ENCODE measurements at regions not wholly inside any gene's neighbourhood (a gene's known extent, or its start where the extent isn't known, plus 50 kb on each side); places are given as distances from the start of the nearest gene placed in this dataset.

- TF ChIP-seq TEAD1 (CRISPR knock-in tag; IDR thresholded peaks at IDR 0.05) (no peak), CTCF (IDR thresholded peaks at IDR 0.05) (no peak), FOXJ3 (CRISPR knock-in tag; IDR thresholded peaks at IDR 0.05; ENCODE audit: borderline replicate concordance) (no peak), NR2C2 (CRISPR knock-in tag; IDR thresholded peaks at IDR 0.05) (no peak), CBFB (CRISPR knock-in tag; IDR thresholded peaks at IDR 0.05; ENCODE audit: low read depth) (no peak), ATF1 (CRISPR knock-in tag; IDR thresholded peaks at IDR 0.05) (no peak), E2F4 (CRISPR knock-in tag; IDR thresholded peaks at IDR 0.05; ENCODE audit: borderline replicate concordance, low read depth) (no peak), ZNF121 (CRISPR knock-in tag; IDR thresholded peaks at IDR 0.05) (no peak), SP1 (CRISPR knock-in tag; conservative IDR thresholded peaks at IDR 0.05) (no peak), NFYB (CRISPR knock-in tag; conservative IDR thresholded peaks at IDR 0.05; ENCODE audit: low read depth) (no peak), ZNF671 (CRISPR knock-in tag; IDR thresholded peaks at IDR 0.05) (no peak), AFF4 (CRISPR knock-in tag; IDR thresholded peaks at IDR 0.05; ENCODE audit: borderline replicate concordance) (no peak), FOXP1 (CRISPR knock-in tag; IDR thresholded peaks at IDR 0.05; ENCODE audit: borderline replicate concordance) (no peak), ZNF138 (CRISPR knock-in tag; conservative IDR thresholded peaks at IDR 0.05) (no peak)
Observed at GRCh38 chr11:56799691-56800210, 51.3 kb upstream of the OR9G4 start.
